ENCODE measurements at regions not wholly inside any gene's neighbourhood (a gene's known extent, or its start where the extent isn't known, plus 50 kb on each side); places are given as distances from the start of the nearest gene placed in this dataset.
"Not testable (repeated sequence)": the region's sequence is repeated elsewhere in the genome, so short reads cannot be mapped to it uniquely, and the experiment has no call there.

GRCh38 chr2:117519721-117520120 lies 294.8 kb upstream of the DDX18 start:
- no peak for DNase-seq (ENCODE audit: low read depth in 2 of 2)

- no peak for DNase-seq (ENCODE audit: low read depth in 2 of 2)
Measured at GRCh38 chr2:117523267-117523666, 291.2 kb upstream of the DDX18 start.

GRCh38 chr2:117523711-117524238 lies 290.7 kb upstream of the DDX18 start:
- no peak for DNase-seq (ENCODE audit: low read depth in 2 of 2)

GRCh38 chr2:117536139-117536538 lies 278.4 kb upstream of the DDX18 start:
- DNase-seq (ENCODE audit: low read depth in 2 of 2) = no peak

GRCh38 chr2:117537032-117537431 lies 277.5 kb upstream of the DDX18 start:
- DNase-seq (ENCODE audit: low read depth in 2 of 2) = no peak

GRCh38 chr2:117551858-117552257 lies 262.6 kb upstream of the DDX18 start:
- DNase-seq (ENCODE audit: low read depth in 2 of 2) = no peak

DNA sequence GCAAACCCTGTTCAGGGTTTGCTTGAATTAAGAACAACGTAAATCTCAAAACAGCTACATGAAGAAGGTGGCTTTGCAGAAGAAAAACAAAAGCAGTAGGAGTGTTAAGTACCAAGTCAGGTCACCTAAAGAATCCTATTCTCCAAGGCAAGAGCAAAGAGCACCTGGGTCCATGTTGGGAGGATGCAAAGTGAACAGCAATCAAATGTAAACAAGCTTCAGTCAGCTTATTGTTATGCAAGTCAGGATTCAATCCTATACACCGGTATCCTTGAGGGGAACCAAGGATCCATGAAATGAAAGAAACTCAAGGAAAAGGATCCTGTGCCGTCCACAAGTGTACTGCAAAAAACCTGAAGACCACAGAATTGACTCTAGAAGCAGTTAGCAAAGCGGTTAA lies 261.0 kb upstream of the DDX18 start:
- no peak for DNase-seq (ENCODE audit: low read depth in 2 of 2)

- DNase-seq (ENCODE audit: low read depth in 2 of 2) = no peak
Measured at GRCh38 chr2:117555965-117556364, 258.5 kb upstream of the DDX18 start.

DNA sequence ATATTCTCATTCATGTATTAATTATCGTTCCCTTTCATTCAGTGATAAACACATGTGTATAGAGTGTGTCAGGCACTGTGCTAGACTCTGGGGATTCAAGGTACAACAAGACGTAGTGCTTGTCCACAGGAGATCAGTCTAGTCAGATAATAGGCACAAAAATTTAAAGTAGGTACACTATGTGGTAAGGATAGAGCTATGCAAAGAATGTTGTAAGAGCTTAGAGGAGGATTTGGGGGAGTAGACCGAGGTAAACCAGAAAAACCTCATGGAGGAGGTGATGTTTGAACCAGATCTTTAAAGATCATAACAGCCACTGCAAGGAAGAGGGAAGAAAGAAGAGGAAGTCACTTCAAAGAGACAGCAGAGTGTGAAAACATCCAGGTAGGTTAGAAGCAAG lies 256.9 kb upstream of the DDX18 start:
- DNase-seq (ENCODE audit: low read depth in 2 of 2) = no peak

GRCh38 chr2:117562654-117563053 lies 251.8 kb upstream of the DDX18 start:
- DNase-seq (ENCODE audit: low read depth in 2 of 2) = no peak

- DNase-seq (ENCODE audit: low read depth in 2 of 2) = no peak
Measured at GRCh38 chr2:117571590-117572349, 242.7 kb upstream of the DDX18 start.

- no peak for DNase-seq (ENCODE audit: low read depth in 2 of 2)
Measured at GRCh38 chr2:117587310-117587709, 227.2 kb upstream of the DDX18 start.

DNA sequence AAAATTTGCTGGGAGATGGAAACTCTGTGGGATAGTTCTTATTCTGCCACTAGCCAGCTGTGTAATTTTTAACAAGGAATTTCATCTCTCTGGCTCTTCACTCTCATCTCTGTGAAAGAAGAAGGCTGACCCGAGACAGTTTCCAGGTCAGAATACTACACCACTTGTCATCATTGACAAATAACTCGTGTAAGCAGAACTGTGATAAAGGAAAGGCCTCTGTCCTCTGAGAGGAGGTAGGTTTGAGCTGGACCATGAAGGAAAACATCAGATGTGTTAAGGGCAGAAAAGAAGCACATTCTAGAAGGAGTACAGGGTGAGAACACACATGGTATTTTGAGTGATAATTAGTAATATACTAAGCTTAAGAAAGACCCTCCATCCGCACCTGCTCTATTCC lies 211.4 kb upstream of the DDX18 start:
- no peak for DNase-seq (ENCODE audit: low read depth in 2 of 2)

GRCh38 chr2:117603567-117603966 lies 210.9 kb upstream of the DDX18 start:
- no peak for DNase-seq (ENCODE audit: low read depth in 2 of 2)

DNA sequence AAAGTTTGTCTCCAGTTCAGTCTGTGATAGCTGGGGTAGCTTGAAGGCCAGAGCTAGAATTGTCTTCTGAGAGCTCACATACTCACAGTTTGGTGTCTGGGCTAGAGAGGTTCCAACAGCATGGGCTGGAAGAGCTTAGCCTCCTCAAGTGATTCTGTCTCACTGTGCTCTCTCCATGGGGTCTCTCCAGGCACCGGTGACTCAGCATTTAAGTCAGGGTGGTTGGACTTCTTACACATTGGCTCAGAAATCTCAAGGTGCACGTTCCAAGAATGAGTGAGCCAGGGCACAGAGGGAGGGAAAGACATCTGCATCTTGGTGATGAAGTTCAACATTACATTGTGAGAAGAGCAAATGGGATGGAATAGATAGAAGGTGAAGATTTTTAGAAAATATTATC lies 207.3 kb upstream of the DDX18 start:
- no peak for DNase-seq (ENCODE audit: low read depth in 2 of 2)

DNA sequence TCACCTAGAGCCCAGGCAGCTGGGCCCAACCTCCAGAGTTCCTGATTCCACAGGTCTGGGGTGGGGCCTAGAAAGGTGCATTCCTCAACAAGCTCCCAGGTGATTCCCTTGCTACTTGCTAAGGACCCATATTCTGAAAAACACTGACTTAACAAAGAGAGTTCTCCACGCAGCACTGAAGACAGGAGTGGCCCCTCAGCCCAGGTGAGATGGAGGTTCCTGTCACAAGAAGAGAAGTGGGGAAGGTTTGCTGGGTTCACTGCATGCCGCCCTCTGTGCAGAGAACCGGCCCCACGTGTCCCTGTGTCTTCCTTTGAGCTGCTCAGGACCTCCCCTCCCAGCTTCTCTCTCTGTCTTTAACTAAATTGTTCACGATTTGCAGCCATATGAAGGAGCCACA lies 201.4 kb upstream of the DDX18 start:
- DNase-seq (ENCODE audit: low read depth in 2 of 2) = no peak

GRCh38 chr2:117614296-117614695 lies 200.2 kb upstream of the DDX18 start:
- no peak for DNase-seq (ENCODE audit: low read depth in 2 of 2)

GRCh38 chr2:117614823-117615534 lies 199.5 kb upstream of the DDX18 start:
- no peak for DNase-seq (ENCODE audit: low read depth in 2 of 2)

GRCh38 chr2:117618607-117619006 lies 195.9 kb upstream of the DDX18 start:
- DNase-seq (ENCODE audit: low read depth in 2 of 2) = no peak

DNA sequence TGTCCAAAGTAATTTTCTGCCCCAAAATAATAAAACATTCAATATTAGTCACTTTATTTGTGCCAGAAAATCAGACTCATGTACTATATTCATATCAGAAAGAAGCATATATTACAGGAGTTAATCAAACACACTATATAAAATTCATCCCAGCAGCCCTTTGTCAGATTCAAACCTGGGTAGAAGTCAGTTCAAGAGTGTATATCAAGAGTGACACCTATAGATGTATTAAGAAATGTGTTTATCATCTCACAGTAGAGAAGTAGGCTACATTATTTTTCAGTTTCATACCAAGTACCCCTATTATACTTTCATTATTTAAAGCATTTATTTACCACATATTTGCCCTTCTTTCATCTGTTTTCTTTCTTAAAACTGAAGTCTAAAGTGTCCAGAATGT lies 193.2 kb upstream of the DDX18 start:
- DNase-seq (ENCODE audit: low read depth in 2 of 2) = no peak

- not testable (repeated sequence) for DNase-seq (ENCODE audit: low read depth in 2 of 2)
Measured at GRCh38 chr2:117623175-117623574, 191.3 kb upstream of the DDX18 start.

DNA sequence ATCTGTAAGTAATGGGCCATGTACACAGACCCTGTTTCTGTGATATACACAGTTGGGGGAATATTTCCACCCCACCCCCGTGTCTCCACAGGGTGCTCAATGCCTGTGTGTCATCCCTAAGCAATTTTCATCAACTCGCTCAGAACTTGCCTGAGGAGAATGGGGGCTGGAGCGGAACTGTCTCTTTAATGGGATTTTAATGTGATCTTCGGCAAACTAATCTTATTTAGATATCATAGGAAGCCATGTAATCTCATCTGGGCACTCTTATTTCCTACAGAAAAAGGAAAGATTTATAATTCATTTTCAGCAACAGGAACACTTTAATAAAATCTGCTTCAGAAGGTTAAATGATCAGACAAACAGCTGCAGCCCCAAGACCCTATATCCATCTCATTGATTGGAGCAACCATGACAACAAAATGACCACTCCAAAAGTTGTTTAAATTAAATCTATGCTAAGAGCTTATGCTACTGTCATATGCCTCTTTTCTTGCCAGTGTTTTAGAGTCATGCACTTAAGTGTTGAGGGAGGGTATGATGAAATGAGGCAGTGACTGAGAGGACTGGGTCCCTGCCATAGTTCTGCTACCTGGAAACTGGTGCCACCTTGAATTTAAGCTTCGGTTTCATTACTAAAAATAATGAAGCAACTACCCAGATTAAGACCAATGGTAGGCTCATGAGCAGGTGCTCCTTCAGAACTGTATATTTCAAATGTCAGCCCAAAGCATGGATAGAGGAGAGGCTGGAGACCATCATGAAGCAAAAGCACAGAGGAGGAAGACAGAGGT lies 183.1 kb upstream of the DDX18 start:
- DNase-seq (ENCODE audit: low read depth in 2 of 2) = no peak
